Esophagus muscularis mucosa (tissue), 4 donors: ENCODE measurements at regions not wholly inside any gene's neighbourhood (a gene's known extent, or its start where the extent isn't known, plus 50 kb on each side); places are given as distances from the start of the nearest gene placed in this dataset.

ENCODE experiments used
- DNase-seq: peaks from one replicate; pipeline ENCODE4 v3.0.0-alpha.2; 2017; ENCODE audit errors: extremely low spot score
- H3K27ac ChIP-seq, 4 donors: fragments of 200-600 bp; sonication (generic); replicated peaks in 1 of 4; 1 replicate in 3 of 4; 2 replicates in 1 of 4; pipeline ENCODE4 v1.5.1; 2016 to 2019; ENCODE audit warnings: mild to moderate bottlenecking in 1 of 4
- H3K27me3 ChIP-seq, 4 donors: fragments of 200-600 bp; sonication (generic); one replicate each; pipeline versions ENCODE4 v1.5.1 to v1.6.0; 2016 to 2019
- H3K36me3 ChIP-seq, 4 donors: fragments of 200-600 bp; sonication (generic); one replicate each; pipeline ENCODE4 v1.5.1; 2016 to 2019
- H3K4me1 ChIP-seq, 4 donors: fragments of 200-600 bp; sonication (generic); one replicate each; pipeline ENCODE4 v1.5.1; 2016 to 2019
- H3K4me3 ChIP-seq, 4 donors: fragments of 200-600 bp; sonication (generic); 1 replicate in 2 of 4; 2 replicates in 2 of 4; pipeline ENCODE4 v1.5.1; 2016 to 2019; ENCODE audit warnings: mild to moderate bottlenecking in 4 of 4, moderate library complexity in 1 of 4
- H3K9me3 ChIP-seq, 4 donors: fragments of 200-600 bp; sonication (generic); 1 replicate in 3 of 4; 2 replicates in 1 of 4; pipeline ENCODE4 v1.5.1; 2016 to 2019
- EP300 ChIP-seq: sonication (generic); formaldehyde crosslinking; IDR thresholded peaks from one replicate; pipeline ENCODE4 v1.6.1; 2017; ENCODE audit warnings: antibody characterized with exemption
- POLR2A ChIP-seq: fragments of 450-650 bp; IDR thresholded peaks from one replicate; pipeline ENCODE4 v1.6.1; 2017; ENCODE audit warnings: antibody characterized with exemption, moderate library complexity, mild to moderate bottlenecking, low read depth
- POLR2AphosphoS5 ChIP-seq, 2 donors: sonication (generic); formaldehyde crosslinking; IDR thresholded peaks; one replicate each; pipeline ENCODE4 v1.6.1; 2017; ENCODE audit warnings: antibody characterized with exemption in 2 of 2
- WGBS: methylation state at CpG from one replicate; pipeline ENCODE4 v1.1.5; 2018; 5-methylcytosine and 5-hydroxymethylcytosine counted together
- intact Hi-C: fragments of 100-400 bp; cut with DNase I; formaldehyde crosslinking; loops from one replicate; pipeline ENCODE4 v1.15.1; 2023
- TF ChIP-seq, protein P1 (sequence below), 3 experiments: fragments of 200-600 bp in 2 of 3; fragments of 450-650 bp in 1 of 3; sonication (generic) in 2 of 3; IDR thresholded peaks; one replicate each; pipeline ENCODE4 v1.5.1; 2017 to 2019; ENCODE audit warnings: antibody characterized with exemption in 3 of 3, mild to moderate bottlenecking in 2 of 3, moderate library complexity in 1 of 3

GRCh38 chr15:68498076-68498475, 66.1 kb upstream of the ITGA11 start:
- Histone ChIP-seq H3K27me3 (peaks cover 0 to 15% (median 1%) of the 10 kb centered on the region in 4 donors), H3K4me3 (no peak overlapping the region), H3K36me3 (no peaks in the 10 kb centered on the region), H3K4me1 (peaks cover 0 to 8% (median 4%) of the 10 kb centered on the region in 4 donors), H3K9me3 (no peaks in the 10 kb centered on the region), H3K27ac (no peak overlapping the region)
- TF ChIP-seq POLR2AphosphoS5 (IDR thresholded peaks at IDR 0.05) (no peak), POLR2A (no peak), EP300 (no peak)
- TF ChIP-seq, protein P1, sequence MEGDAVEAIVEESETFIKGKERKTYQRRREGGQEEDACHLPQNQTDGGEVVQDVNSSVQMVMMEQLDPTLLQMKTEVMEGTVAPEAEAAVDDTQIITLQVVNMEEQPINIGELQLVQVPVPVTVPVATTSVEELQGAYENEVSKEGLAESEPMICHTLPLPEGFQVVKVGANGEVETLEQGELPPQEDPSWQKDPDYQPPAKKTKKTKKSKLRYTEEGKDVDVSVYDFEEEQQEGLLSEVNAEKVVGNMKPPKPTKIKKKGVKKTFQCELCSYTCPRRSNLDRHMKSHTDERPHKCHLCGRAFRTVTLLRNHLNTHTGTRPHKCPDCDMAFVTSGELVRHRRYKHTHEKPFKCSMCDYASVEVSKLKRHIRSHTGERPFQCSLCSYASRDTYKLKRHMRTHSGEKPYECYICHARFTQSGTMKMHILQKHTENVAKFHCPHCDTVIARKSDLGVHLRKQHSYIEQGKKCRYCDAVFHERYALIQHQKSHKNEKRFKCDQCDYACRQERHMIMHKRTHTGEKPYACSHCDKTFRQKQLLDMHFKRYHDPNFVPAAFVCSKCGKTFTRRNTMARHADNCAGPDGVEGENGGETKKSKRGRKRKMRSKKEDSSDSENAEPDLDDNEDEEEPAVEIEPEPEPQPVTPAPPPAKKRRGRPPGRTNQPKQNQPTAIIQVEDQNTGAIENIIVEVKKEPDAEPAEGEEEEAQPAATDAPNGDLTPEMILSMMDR (IDR thresholded peaks at IDR 0.05), result no peak
- peak; percentile 60 for DNase-seq
- WGBS, result 92% methylated on average over 2 of the region's 2 CpGs
- intact Hi-C loops, result no loop called here

DNA sequence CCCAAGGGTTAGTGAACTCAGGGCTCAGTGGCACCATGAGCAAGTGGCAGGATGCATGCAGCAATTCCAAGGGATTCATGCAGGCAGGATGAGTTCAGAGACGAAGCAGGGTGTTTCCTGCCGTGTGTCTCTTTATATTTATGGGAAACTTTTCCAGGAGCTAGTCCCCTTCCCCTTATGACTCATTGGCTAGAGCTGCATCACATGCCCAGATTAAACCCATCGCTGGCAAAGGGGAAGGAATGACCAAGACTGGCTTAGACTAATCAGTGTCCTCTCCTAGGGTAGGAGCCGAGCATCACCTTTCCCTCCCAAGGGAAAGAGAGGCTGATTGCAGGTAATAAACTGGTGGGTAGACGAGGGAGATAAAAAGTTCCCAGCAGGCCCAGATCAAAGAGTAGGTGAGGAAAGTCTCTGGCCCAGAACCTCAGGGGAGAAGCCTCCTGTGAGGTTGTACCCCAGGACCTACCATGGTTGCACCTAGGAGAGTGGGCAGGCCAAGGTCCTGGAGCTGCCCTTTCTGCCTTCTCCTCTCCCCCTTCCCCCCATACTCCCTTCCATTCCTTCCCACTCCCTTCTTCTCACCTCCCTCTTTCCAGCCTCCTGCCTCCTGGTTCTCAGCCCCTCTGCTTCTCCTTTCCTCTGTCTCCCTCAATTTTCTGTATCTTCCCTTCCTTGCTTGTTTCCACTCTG, 67.8 kb upstream of the ITGA11 start:
- Histone ChIP-seq H3K36me3 (no peaks in the 10 kb centered on the region), H3K27me3 (peaks cover 0 to 5% (median 1%) of the 10 kb centered on the region in 4 donors), H3K9me3 (no peaks in the 10 kb centered on the region), H3K4me3 (no peak overlapping the region), H3K4me1 (peaks cover 0 to 8% (median 4%) of the 10 kb centered on the region in 4 donors), H3K27ac (no peak overlapping the region)
- intact Hi-C loops, result no loop called here
- TF ChIP-seq POLR2AphosphoS5 (IDR thresholded peaks at IDR 0.05) (no peak), POLR2A (no peak)
- 92% methylated on average over 5 of the region's 5 CpGs for WGBS
- peak; percentile 55 for DNase-seq

GRCh38 chr15:68500363-68501258, 68.6 kb upstream of the ITGA11 start:
- no peak overlapping the region for H3K4me3 ChIP-seq
- H3K9me3 ChIP-seq, result no peaks in the 10 kb centered on the region
- intact Hi-C loops, result no loop called here
- peaks cover 0 to 10% (median 1%) of the 10 kb centered on the region in 4 donors for H3K27me3 ChIP-seq
- H3K36me3 ChIP-seq, result no peaks in the 10 kb centered on the region
- H3K4me1 ChIP-seq, result peaks cover 0 to 8% (median 4%) of the 10 kb centered on the region in 4 donors
- TF ChIP-seq, protein P1 (IDR thresholded peaks at IDR 0.05), result no peak
- TF ChIP-seq EP300 (no peak), POLR2A (no peak), POLR2AphosphoS5 (IDR thresholded peaks at IDR 0.05) (no peak)
- 69% methylated on average over 10 of the region's 11 CpGs for WGBS
- peak; percentile 91 for DNase-seq
- H3K27ac ChIP-seq, result no peak overlapping the region

- H3K36me3 ChIP-seq, result no peaks in the 10 kb centered on the region
- no peaks in the 10 kb centered on the region for H3K9me3 ChIP-seq
- TF ChIP-seq, protein P1 (IDR thresholded peaks at IDR 0.05), result no peak
- no peak for TF ChIP-seq POLR2AphosphoS5 (IDR thresholded peaks at IDR 0.05)
- TF ChIP-seq POLR2A, result no peak
- TF ChIP-seq EP300, result no peak
- H3K4me1 ChIP-seq, result peaks cover 0 to 8% (median 4%) of the 10 kb centered on the region in 4 donors
- no peak for DNase-seq
- 72% methylated on average over 2 of the region's 4 CpGs for WGBS
- H3K27me3 ChIP-seq, result peaks cover 0 to 16% (median 1%) of the 10 kb centered on the region in 4 donors
- H3K27ac ChIP-seq, result no peak overlapping the region
- intact Hi-C loops, result no loop called here
- H3K4me3 ChIP-seq, result no peak overlapping the region
Measured at GRCh38 chr15:68501259-68501591, 69.3 kb upstream of the ITGA11 start.

DNA sequence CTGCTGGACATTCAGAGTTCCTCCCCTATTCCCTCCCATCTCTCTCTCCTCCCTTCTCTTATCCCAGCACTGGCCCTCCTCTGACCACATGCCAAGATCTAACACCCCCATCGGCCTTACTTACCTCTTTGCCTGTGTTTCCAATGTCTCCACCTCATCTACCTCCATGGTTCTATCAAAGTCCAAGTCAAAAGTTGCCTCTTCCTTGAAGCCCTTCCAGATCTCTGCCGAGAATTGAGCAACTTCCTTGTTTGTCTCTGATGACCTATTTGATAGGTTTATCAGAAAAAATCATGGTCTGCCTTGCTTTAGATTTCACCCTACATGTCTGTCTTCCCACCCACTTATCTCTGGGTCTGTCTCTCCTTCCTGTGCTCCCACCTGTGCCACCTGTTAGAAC, 69.7 kb upstream of the ITGA11 start:
- H3K36me3 ChIP-seq, result no peaks in the 10 kb centered on the region
- H3K27me3 ChIP-seq, result peaks cover 0 to 16% (median 1%) of the 10 kb centered on the region in 4 donors
- no peak for TF ChIP-seq POLR2A
- no peak for TF ChIP-seq POLR2AphosphoS5 (IDR thresholded peaks at IDR 0.05)
- TF ChIP-seq, protein P1 (IDR thresholded peaks at IDR 0.05), result no peak
- no peak for TF ChIP-seq EP300
- no peak overlapping the region for H3K27ac ChIP-seq
- no peaks in the 10 kb centered on the region for H3K9me3 ChIP-seq
- H3K4me1 ChIP-seq, result peaks cover 0 to 8% (median 4%) of the 10 kb centered on the region in 4 donors
- DNase-seq, result no peak
- intact Hi-C loops, result no loop called here
- 86% methylated on average over 2 of the region's 2 CpGs for WGBS
- no peak overlapping the region for H3K4me3 ChIP-seq
